ENCODE measurements at regions not wholly inside any gene's neighbourhood (a gene's known extent, or its start where the extent isn't known, plus 50 kb on each side); places are given as distances from the start of the nearest gene placed in this dataset.

DNA sequence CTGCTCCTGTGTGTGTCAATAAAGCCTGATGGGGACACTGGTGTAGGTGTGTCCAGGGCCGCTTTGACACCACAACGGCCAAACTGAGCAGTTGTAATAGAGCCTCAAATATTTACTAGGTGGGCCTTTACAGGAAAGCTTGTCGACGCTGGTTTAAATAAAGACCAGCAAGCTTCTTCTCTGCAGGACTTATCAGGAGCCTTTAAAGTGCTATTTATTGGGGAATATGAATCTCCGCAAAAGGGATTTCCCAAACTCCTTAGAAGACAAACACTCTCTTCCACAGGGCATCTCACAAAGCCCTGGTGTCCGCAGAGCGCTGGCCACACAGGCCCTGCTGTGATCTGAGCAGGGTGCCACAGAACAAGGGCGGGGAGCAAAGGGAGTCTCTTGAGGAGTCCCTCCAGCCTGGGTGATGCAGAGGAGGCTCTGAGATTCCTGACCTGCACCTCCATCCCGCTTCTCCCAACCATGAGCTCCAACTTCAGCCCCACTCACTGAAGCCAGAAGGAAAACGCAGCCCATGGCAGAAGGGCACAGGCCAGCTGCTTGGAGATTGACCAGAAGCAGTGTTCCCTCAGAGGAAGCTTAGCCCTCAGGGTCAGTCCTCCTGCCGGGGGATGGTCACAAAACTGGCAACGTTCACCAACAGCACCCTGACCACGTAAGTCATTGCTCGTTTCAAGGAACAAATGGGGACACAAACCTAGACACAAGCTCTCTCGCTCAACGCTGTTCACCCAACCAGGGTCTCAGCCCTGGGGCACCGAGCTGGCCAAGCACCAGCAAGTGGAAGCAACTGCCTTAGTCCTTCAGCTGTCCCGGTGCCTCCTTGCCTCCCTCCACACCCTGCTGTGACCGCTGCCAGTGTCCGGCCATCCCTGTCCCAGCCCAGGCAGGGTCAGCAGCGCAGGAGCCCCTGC, 129.5 kb downstream of the OAT start:
- H3K36me3 ChIP-seq (replicated peaks; ENCODE audit: control insufficient read depth, insufficient read depth, low read length), result no peaks in the 10 kb centered on the region
- H3K27me3 ChIP-seq (ENCODE audit: control insufficient read depth, insufficient read depth, low read length), result no peaks in the 10 kb centered on the region; the same call in 1 of the 2 replicates
- no peak for DNase-seq
- H3K4me3 ChIP-seq (ENCODE audit: insufficient read depth, low read depth, low read length), result no peak overlapping the region

DNA sequence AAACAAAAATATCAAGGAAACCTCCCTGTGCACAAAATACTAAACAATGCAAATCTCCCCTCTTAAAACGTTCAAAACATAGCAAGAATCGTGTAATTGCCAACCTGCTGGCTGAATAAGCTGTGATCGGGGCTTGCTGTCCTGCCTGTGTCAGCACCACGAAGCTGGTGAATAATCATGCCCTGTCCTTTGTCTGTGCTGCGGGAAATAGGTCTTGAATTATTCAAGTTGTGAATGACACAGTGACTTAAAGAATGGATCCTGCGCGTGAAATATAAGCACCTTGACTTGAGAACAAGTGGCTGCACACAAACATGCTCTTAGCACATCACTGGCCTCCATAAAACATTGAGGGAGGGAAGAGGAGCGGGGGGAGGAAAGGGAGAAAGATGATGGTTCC, 130.2 kb downstream of the OAT start:
- Histone ChIP-seq H3K36me3 (replicated peaks; ENCODE audit: control insufficient read depth, insufficient read depth, low read length) (no peaks in the 10 kb centered on the region), H3K4me3 (ENCODE audit: insufficient read depth, low read depth, low read length) (no peak overlapping the region), H3K27me3 (ENCODE audit: control insufficient read depth, insufficient read depth, low read length) (no peaks in the 10 kb centered on the region; the same call in 1 of the 2 replicates)
- no peak for DNase-seq

DNA sequence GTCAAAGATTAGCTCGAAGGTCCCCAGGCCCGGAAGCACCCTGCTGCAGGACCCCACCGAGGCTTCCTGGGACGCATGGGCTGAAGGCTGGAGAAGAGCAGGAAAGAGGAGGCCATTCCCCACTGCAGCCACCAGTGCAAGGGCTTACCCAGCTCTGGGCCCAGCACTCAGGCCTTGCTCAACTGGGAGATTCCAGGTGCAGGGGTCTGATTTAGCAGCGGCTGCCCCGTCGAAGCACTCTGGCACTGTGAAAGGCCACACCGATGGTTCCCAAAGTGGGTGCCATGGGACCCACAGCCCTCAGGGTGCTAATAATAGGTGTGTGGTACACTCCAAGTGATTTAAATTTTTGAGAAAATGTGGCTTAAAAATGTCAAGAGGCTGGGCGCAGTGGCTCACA, 130.9 kb downstream of the OAT start:
- no peaks in the 10 kb centered on the region for H3K36me3 ChIP-seq (replicated peaks; ENCODE audit: control insufficient read depth, insufficient read depth, low read length)
- no peak for DNase-seq
- no peak overlapping the region for H3K4me3 ChIP-seq (ENCODE audit: insufficient read depth, low read depth, low read length)
- no peaks in the 10 kb centered on the region; the same call in 1 of the 2 replicates for H3K27me3 ChIP-seq (ENCODE audit: control insufficient read depth, insufficient read depth, low read length)

DNA sequence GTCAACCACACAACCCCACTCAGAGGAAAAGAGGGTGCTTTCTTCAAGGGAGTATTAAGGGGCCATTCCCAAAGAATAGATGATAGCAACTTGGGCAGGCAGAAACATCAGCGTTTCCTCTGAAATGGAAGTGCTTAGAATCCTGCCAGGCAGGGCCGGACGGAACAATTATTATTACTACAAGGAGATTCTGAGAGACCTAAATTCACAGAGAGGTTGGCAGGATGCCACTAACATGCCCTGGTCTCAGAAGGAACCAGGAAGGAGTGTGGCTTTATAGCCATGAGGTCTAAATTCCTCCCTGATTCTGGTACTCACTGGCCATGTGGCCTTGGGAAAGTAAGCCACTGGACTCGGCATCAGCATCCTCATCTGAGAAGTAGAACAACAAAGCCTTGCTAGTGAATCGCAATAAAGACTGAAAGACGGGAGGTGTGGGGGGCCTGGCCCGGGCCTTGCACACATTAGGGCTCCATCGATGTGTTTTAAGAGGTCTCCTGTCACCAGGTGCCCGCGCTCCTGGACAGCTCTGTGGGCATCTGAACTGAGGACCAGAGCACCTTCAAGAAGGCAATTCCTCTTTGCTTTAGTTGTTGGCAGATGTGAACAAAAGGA, 131.5 kb downstream of the OAT start:
- Histone ChIP-seq H3K36me3 (replicated peaks; ENCODE audit: control insufficient read depth, insufficient read depth, low read length) (no peaks in the 10 kb centered on the region), H3K27me3 (ENCODE audit: control insufficient read depth, insufficient read depth, low read length) (no peaks in the 10 kb centered on the region; the same call in 1 of the 2 replicates), H3K4me3 (ENCODE audit: insufficient read depth, low read depth, low read length) (no peak overlapping the region)
- DNase-seq, result no peak

DNA sequence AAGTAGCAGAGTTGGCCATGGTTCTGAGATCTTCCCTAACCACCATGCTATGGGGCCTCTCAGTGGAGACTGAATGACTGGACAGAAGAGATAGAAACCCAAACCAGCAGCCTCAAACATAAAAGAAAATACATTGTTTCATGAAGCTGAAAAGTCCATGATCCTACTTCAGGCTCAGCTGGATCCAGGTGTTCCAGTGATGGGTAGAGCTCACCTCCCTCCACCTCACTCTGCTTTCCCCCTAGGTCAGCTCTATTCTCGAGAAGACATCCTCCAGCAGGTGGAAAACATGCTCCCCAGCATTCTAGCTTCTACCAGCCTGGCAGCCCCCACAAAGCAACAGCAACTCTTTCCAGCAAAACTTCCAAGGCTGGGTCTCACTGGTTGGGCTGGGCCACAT, 132.1 kb downstream of the OAT start:
- no peak for DNase-seq
- H3K4me3 ChIP-seq (ENCODE audit: insufficient read depth, low read depth, low read length), result no peak overlapping the region
- H3K27me3 ChIP-seq (ENCODE audit: control insufficient read depth, insufficient read depth, low read length), result no peaks in the 10 kb centered on the region; the same call in 1 of the 2 replicates
- H3K36me3 ChIP-seq (replicated peaks; ENCODE audit: control insufficient read depth, insufficient read depth, low read length), result no peaks in the 10 kb centered on the region

DNA sequence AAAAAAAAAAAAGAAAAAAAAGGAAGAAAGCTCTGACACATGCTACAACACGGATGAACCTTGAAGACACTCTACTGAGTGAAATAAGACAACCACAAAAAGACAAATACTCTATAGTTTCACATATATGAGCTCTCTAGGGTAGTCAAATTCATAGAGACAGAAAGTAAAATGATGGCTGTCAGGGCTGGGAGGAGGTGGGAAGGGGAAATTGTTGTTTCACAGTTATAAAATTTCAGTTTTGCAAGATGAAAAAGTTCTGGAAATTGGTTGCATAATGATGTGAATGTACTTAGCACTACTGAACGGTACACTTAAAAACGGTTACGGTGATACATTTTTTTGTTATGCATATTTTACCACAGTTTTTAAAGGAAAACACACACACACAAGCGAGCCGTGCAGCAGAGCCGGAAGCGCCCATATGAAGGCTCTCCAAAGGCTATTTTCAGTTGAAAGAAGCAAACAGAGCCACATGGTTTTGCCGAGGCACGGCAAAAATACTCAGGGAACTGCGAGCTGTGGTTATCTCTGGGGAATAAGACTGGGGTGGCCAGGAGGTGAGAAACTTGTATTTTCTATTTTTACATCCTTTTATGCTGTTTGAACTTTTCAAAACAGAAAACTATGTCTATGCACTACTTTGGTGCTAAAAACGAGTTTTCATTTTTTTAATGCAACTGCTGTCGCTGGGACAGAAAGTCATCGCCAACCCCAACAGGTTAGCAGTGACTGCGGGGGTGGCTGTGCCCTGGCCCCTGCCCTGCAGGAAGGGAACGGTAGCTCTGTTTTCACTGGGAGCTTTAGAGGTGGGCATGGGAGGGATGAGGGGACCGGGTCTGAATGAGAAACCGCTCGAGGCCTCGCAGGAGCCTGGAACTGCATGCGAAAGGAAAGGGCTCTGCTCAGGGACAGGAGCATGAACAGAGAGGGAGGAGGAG, 132.9 kb downstream of the OAT start:
- H3K4me3 ChIP-seq (ENCODE audit: insufficient read depth, low read depth, low read length), result no peak overlapping the region
- H3K27me3 ChIP-seq (ENCODE audit: control insufficient read depth, insufficient read depth, low read length), result no peaks in the 10 kb centered on the region; the same call in 1 of the 2 replicates
- H3K36me3 ChIP-seq (replicated peaks; ENCODE audit: control insufficient read depth, insufficient read depth, low read length), result no peaks in the 10 kb centered on the region
- DNase-seq, result no peak

DNA sequence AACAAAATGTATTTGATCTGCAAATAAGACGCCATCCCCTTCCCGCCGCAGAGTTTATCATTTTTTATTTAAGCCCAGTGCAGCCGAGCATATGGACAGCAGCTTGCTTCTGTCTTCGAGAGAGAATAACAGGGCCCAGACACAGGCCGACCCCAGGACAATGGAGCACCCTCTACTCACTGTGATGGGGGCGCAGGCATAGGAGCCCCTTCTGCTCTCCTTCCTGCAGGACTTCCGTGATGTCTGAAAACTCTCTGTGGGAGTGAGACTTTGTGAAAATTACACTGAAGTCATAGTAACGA, 134.8 kb downstream of the OAT start:
- Histone ChIP-seq H3K4me3 (ENCODE audit: insufficient read depth, low read depth, low read length) (no peak overlapping the region), H3K27me3 (ENCODE audit: control insufficient read depth, insufficient read depth, low read length) (no peaks in the 10 kb centered on the region), H3K36me3 (replicated peaks; ENCODE audit: control insufficient read depth, insufficient read depth, low read length) (no peaks in the 10 kb centered on the region)
- no peak for DNase-seq

DNA sequence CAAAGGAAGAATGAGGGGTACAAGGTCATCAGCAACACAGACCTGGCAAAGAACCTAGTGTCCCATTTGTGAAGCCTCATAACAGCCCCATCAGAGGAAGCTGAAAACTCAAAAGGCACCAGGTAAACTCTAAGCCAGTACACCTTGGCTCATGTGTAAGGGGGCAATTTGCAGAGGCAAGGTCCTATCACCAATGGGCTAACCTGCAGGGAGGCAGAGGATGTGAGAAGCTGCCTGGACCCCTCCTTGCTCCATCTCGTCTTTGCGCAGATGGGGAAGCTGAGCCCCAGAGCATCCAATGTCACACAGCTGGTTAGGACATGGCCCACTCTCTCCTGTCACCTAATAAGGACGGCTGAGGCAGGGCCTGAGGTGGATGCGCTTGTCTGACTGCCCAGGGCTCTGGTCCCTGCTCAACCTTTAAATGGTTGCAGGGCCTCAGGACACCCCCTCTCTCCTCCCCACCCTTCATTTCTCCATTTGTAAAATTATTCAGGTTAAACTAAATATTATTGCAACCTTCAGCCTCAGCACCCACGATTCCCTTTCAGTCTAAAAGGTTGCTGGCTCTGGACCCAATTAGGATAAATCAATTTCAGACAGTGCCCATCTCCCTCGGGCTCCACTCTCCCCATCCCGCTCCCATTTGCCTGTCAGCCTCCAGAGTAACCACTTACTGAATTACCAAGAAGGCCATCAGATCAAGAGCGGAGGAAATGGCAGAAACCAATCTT, 135.3 kb downstream of the OAT start:
- H3K27me3 ChIP-seq (ENCODE audit: control insufficient read depth, insufficient read depth, low read length), result no peaks in the 10 kb centered on the region
- no peak for DNase-seq
- H3K36me3 ChIP-seq (replicated peaks; ENCODE audit: control insufficient read depth, insufficient read depth, low read length), result no peaks in the 10 kb centered on the region
- no peak overlapping the region for H3K4me3 ChIP-seq (ENCODE audit: insufficient read depth, low read depth, low read length)

DNA sequence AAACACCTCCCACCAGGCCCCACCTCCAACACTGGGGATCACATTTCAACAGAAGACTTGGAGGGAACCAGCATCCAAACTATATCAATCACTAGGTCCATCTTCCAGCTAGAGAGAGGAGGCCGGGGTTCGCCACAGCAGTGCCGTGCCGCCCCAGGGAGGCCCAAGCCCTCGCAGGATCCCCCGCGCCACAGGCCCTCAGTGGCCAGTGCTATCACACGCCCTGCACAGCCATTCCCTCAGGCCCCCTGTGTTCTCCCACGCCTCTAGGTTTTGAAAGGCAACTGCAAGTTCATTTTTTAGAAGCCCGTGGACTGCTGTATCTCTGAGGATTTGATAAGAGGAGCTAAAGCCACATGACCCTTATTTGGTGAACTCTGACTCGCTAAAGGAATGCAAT, 136.4 kb downstream of the OAT start:
- no peaks in the 10 kb centered on the region for H3K36me3 ChIP-seq (replicated peaks; ENCODE audit: control insufficient read depth, insufficient read depth, low read length)
- no peak for DNase-seq
- no peak overlapping the region for H3K4me3 ChIP-seq (ENCODE audit: insufficient read depth, low read depth, low read length)
- H3K27me3 ChIP-seq (ENCODE audit: control insufficient read depth, insufficient read depth, low read length), result no peaks in the 10 kb centered on the region

DNA sequence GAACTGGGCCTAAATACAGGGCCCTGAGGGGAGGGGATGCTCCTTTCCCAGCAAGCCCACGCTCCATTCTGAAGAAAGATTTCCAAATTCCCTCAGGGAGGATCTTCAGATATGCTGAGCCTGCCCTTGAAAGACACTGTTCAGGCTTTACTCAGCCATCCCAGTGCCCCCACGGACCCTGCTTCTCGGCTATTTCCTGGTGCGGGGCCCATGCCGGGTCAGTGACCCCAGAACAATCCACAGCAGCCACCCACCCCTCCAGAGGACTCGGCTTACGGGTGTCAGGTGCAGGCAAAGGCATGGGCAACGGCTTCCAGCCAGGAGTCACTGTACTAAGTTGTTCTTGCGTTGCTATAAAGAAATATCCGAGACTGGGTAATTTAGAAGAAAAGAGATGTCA, 137.1 kb downstream of the OAT start:
- Histone ChIP-seq H3K4me3 (ENCODE audit: insufficient read depth, low read depth, low read length) (no peak overlapping the region), H3K27me3 (ENCODE audit: control insufficient read depth, insufficient read depth, low read length) (no peaks in the 10 kb centered on the region), H3K36me3 (replicated peaks; ENCODE audit: control insufficient read depth, insufficient read depth, low read length) (no peaks in the 10 kb centered on the region)
- DNase-seq, result no peak

DNA sequence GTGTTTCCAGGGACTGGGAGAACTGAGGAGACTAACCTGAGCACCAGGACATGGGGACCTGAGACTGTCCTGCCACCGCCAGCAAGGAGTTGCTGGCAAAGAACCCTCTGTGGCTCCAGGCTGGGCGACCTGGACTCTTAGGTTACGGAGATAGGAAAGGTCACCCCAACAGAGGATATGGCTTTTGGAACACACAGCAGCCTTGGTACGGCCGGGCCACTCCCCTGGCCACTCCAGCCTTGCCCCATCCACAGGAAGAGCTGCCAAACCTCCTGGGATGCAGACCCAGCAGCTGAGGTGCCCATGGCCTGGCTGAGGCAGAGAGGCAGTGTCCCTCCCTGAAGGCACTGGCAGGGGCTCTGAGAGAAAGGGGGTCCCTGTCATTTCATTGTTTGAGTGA, 137.8 kb downstream of the OAT start:
- Histone ChIP-seq H3K27me3 (ENCODE audit: control insufficient read depth, insufficient read depth, low read length) (no peaks in the 10 kb centered on the region), H3K4me3 (ENCODE audit: insufficient read depth, low read depth, low read length) (no peak overlapping the region), H3K36me3 (replicated peaks; ENCODE audit: control insufficient read depth, insufficient read depth, low read length) (no peaks in the 10 kb centered on the region)
- DNase-seq, result no peak

DNA sequence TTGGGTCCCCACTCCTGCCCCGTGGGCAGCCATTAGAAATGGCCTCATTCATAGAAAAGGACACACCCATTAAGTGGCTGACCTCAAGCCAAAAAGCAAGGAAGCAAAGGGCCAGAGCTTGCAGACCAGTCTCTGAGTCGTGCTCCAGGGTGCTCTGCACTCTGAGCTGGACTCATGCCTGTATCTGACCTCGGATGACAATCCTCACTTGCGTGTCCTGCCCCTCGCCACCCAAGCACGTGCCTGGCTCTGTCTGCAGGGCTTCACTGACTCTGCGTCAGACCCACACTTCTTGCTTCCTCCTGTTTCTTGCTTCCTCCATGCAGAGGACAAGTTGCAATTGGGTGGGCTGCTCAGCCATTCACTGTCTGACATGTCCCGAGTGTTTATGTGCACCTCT, 138.8 kb downstream of the OAT start:
- no peak overlapping the region for H3K4me3 ChIP-seq (ENCODE audit: insufficient read depth, low read depth, low read length)
- no peak for DNase-seq
- no peaks in the 10 kb centered on the region for H3K27me3 ChIP-seq (ENCODE audit: control insufficient read depth, insufficient read depth, low read length)
- no peaks in the 10 kb centered on the region for H3K36me3 ChIP-seq (replicated peaks; ENCODE audit: control insufficient read depth, insufficient read depth, low read length)

DNA sequence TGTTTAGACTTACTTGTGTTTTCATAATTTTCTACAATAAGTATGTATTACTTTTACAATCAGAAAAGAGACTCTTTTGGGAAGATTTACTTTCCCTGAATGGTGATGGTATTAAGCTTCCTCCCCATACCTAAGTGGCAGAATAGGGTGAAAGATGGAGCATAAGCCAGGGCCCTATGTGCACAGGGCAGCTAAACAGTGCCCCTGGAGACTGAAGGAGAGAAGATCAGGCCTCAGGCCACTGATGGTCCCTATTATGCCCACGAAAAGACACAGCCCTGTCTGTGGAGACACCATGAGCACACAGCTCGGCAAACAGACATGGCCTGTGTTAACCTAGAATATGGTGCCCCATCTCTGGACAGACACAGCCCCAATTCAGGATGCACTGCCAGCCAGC, 139.4 kb downstream of the OAT start:
- no peak for DNase-seq
- H3K36me3 ChIP-seq (replicated peaks; ENCODE audit: control insufficient read depth, insufficient read depth, low read length), result no peaks in the 10 kb centered on the region
- no peak overlapping the region for H3K4me3 ChIP-seq (ENCODE audit: insufficient read depth, low read depth, low read length)
- no peaks in the 10 kb centered on the region for H3K27me3 ChIP-seq (ENCODE audit: control insufficient read depth, insufficient read depth, low read length)

DNA sequence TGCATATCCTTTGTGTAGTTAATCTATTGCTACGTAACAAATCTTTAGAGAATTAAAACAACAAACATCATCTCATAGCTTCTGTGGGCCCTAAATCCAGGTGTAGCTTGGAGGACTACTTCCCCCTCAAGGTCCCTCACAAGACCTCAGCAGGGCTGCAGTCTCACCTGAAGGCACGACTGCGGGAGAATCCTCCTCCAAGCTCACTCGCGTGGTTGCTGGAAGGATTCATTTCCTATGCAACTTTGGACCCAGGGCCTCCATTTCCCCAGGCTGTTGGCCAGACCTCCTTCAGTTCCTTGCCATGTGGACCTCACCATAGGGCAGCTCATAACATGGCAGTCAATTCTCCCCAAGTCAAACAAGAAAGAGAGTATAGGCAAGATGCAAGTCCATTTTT, 140.4 kb downstream of the OAT start:
- no peak for DNase-seq

More for the DNA sequence above, 140.4 kb downstream of the OAT start:
- Histone ChIP-seq H3K4me3 (ENCODE audit: insufficient read depth, low read depth, low read length) (no peak overlapping the region), H3K36me3 (replicated peaks; ENCODE audit: control insufficient read depth, insufficient read depth, low read length) (no peaks in the 10 kb centered on the region), H3K27me3 (ENCODE audit: control insufficient read depth, insufficient read depth, low read length) (no peaks in the 10 kb centered on the region)
